Esophagus squamous epithelium (tissue), 4 donors: ENCODE measurements at regions not wholly inside any gene's neighbourhood (a gene's known extent, or its start where the extent isn't known, plus 50 kb on each side); places are given as distances from the start of the nearest gene placed in this dataset.

Source experiments
- CTCF ChIP-seq, 6 experiments: fragments of 450-650 bp in 4 of 6; fragments of 200-600 bp in 2 of 6; sonication (generic) in 2 of 6; IDR thresholded peaks; one replicate each; pipeline ENCODE4 v1.5.1; 2016 to 2019; ENCODE audit warnings: antibody characterized with exemption in 6 of 6, mild to moderate bottlenecking in 4 of 6, moderate library complexity in 4 of 6
- POLR2A ChIP-seq, 4 donors: fragments of 450-650 bp; IDR thresholded peaks; one replicate each; pipeline ENCODE4 v1.6.1; 2017; ENCODE audit warnings: antibody characterized with exemption in 4 of 4, mild to moderate bottlenecking in 4 of 4, moderate library complexity in 3 of 4

GRCh38 chr6:8551993-8552392 is 116.6 kb upstream of the SLC35B3 start:
- TF ChIP-seq CTCF (IDR thresholded peaks at IDR 0.05) (no peak), POLR2A (IDR thresholded peaks at IDR 0.05) (no peak)
